Activated T-cell treated with anti-CD3 and anti-CD28 coated beads, Interleukin-2, amount 50 U/mL, for 24 hours (primary cell): ENCODE measurements at regions not wholly inside any gene's neighbourhood (a gene's known extent, or its start where the extent isn't known, plus 50 kb on each side); places are given as distances from the start of the nearest gene placed in this dataset.

Experiments used
- DNase-seq: peaks from one replicate; pipeline ENCODE4 v3.0.0-alpha.2; 2020
- H3K27ac Mint-ChIP-seq: 2 replicates; pipeline ENCODE4 v1.8.0; 2020; ENCODE audit warnings: mild to moderate bottlenecking, mixed read lengths
- H3K27me3 Mint-ChIP-seq: 2 replicates; pipeline ENCODE4 v1.8.0; 2020; ENCODE audit warnings: mixed read lengths
- H3K36me3 Mint-ChIP-seq: 2 replicates; pipeline ENCODE4 v1.8.0; 2020; ENCODE audit warnings: low read depth, mixed read lengths
- H3K4me1 Mint-ChIP-seq: 2 replicates; pipeline ENCODE4 v1.8.0; 2020; ENCODE audit warnings: low read depth, mixed read lengths
- H3K4me3 Mint-ChIP-seq: 2 replicates; pipeline ENCODE4 v1.8.0; 2020; ENCODE audit warnings: mild to moderate bottlenecking, moderate library complexity, mixed read lengths
- H3K9me3 Mint-ChIP-seq: 2 replicates; pipeline ENCODE4 v1.8.0; 2020; ENCODE audit warnings: mixed read lengths

GRCh38 chr5:27328480-27328879 lies 290.1 kb upstream of the CDH9 start:
- no peak overlapping the region for H3K27ac Mint-ChIP-seq
- H3K36me3 Mint-ChIP-seq: no peaks in the 10 kb centered on the region
- H3K4me3 Mint-ChIP-seq: no peak overlapping the region
- no peak for DNase-seq
- H3K9me3 Mint-ChIP-seq: peaks cover 18% of the 10 kb centered on the region
- no peaks in the 10 kb centered on the region for H3K27me3 Mint-ChIP-seq
- H3K4me1 Mint-ChIP-seq: no peaks in the 10 kb centered on the region

GRCh38 chr5:27325513-27325912 lies 287.1 kb upstream of the CDH9 start:
- H3K4me3 Mint-ChIP-seq: no peak overlapping the region
- H3K27me3 Mint-ChIP-seq: no peaks in the 10 kb centered on the region
- no peaks in the 10 kb centered on the region for H3K36me3 Mint-ChIP-seq
- no peak for DNase-seq
- peaks cover 12% of the 10 kb centered on the region for H3K9me3 Mint-ChIP-seq
- no peak overlapping the region for H3K27ac Mint-ChIP-seq
- no peaks in the 10 kb centered on the region for H3K4me1 Mint-ChIP-seq

GRCh38 chr5:27318701-27319100 lies 280.3 kb upstream of the CDH9 start:
- no peak for DNase-seq
- peaks cover 22% of the 10 kb centered on the region for H3K9me3 Mint-ChIP-seq
- no peak overlapping the region for H3K27ac Mint-ChIP-seq
- H3K36me3 Mint-ChIP-seq: no peaks in the 10 kb centered on the region
- H3K27me3 Mint-ChIP-seq: no peaks in the 10 kb centered on the region
- H3K4me1 Mint-ChIP-seq: no peaks in the 10 kb centered on the region
- H3K4me3 Mint-ChIP-seq: no peak overlapping the region

- no peak for DNase-seq
- H3K27me3 Mint-ChIP-seq: no peaks in the 10 kb centered on the region
- no peaks in the 10 kb centered on the region for H3K4me1 Mint-ChIP-seq
- H3K4me3 Mint-ChIP-seq: no peak overlapping the region
- no peaks in the 10 kb centered on the region for H3K36me3 Mint-ChIP-seq
- H3K27ac Mint-ChIP-seq: no peak overlapping the region
- H3K9me3 Mint-ChIP-seq: peaks cover 26% of the 10 kb centered on the region
These were observed 277.9 kb upstream of the CDH9 start for GRCh38 chr5:27316271-27316650.

- DNase-seq: no peak
- Mint-ChIP-seq H3K27me3 (no peaks in the 10 kb centered on the region), H3K4me1 (no peaks in the 10 kb centered on the region), H3K27ac (no peak overlapping the region), H3K36me3 (no peaks in the 10 kb centered on the region), H3K9me3 (peaks cover 25% of the 10 kb centered on the region), H3K4me3 (no peak overlapping the region)
These were observed 277.2 kb upstream of the CDH9 start for GRCh38 chr5:27315363-27316270.

GRCh38 chr5:27313549-27313948 lies 275.2 kb upstream of the CDH9 start:
- Mint-ChIP-seq H3K27ac (no peak overlapping the region), H3K36me3 (no peaks in the 10 kb centered on the region), H3K4me1 (no peaks in the 10 kb centered on the region), H3K9me3 (peaks cover 19% of the 10 kb centered on the region), H3K27me3 (no peaks in the 10 kb centered on the region), H3K4me3 (no peak overlapping the region)
- DNase-seq: no peak

- Mint-ChIP-seq H3K27ac (no peak overlapping the region), H3K9me3 (peaks cover 21% of the 10 kb centered on the region), H3K36me3 (no peaks in the 10 kb centered on the region), H3K27me3 (no peaks in the 10 kb centered on the region), H3K4me1 (no peaks in the 10 kb centered on the region), H3K4me3 (no peak overlapping the region)
- no peak for DNase-seq
These were observed 274.0 kb upstream of the CDH9 start for GRCh38 chr5:27312291-27312893.

- H3K4me1 Mint-ChIP-seq: no peaks in the 10 kb centered on the region
- no peak for DNase-seq
These were observed 273.2 kb upstream of the CDH9 start for GRCh38 chr5:27311544-27311943.

GRCh38 chr5:27308153-27308552 lies 269.8 kb upstream of the CDH9 start:
- Mint-ChIP-seq H3K4me3 (no peak overlapping the region), H3K36me3 (no peaks in the 10 kb centered on the region), H3K4me1 (no peaks in the 10 kb centered on the region), H3K27me3 (no peaks in the 10 kb centered on the region), H3K27ac (no peak overlapping the region), H3K9me3 (peaks cover 11% of the 10 kb centered on the region)
- no peak for DNase-seq

More at GRCh38 chr5:27311544-27311943, 273.2 kb upstream of the CDH9 start:
- Mint-ChIP-seq H3K36me3 (no peaks in the 10 kb centered on the region), H3K27ac (no peak overlapping the region), H3K9me3 (peaks cover 17% of the 10 kb centered on the region), H3K4me3 (no peak overlapping the region), H3K27me3 (no peaks in the 10 kb centered on the region)

- H3K4me3 Mint-ChIP-seq: no peak overlapping the region
- peaks cover 13% of the 10 kb centered on the region for H3K9me3 Mint-ChIP-seq
- no peak overlapping the region for H3K27ac Mint-ChIP-seq
- no peak for DNase-seq
- H3K4me1 Mint-ChIP-seq: no peaks in the 10 kb centered on the region
- no peaks in the 10 kb centered on the region for H3K27me3 Mint-ChIP-seq
- H3K36me3 Mint-ChIP-seq: no peaks in the 10 kb centered on the region
These were observed 251.8 kb upstream of the CDH9 start for GRCh38 chr5:27290172-27290571.

GRCh38 chr5:27276119-27276518 lies 237.7 kb upstream of the CDH9 start:
- H3K4me1 Mint-ChIP-seq: no peaks in the 10 kb centered on the region
- no peaks in the 10 kb centered on the region for H3K36me3 Mint-ChIP-seq
- H3K27me3 Mint-ChIP-seq: no peaks in the 10 kb centered on the region
- H3K9me3 Mint-ChIP-seq: peaks cover 10% of the 10 kb centered on the region
- no peak overlapping the region for H3K27ac Mint-ChIP-seq
- DNase-seq: no peak
- no peak overlapping the region for H3K4me3 Mint-ChIP-seq

GRCh38 chr5:27275345-27275744 lies 237.0 kb upstream of the CDH9 start:
- Mint-ChIP-seq H3K27me3 (no peaks in the 10 kb centered on the region), H3K4me1 (no peaks in the 10 kb centered on the region), H3K4me3 (no peak overlapping the region), H3K36me3 (no peaks in the 10 kb centered on the region), H3K9me3 (peaks cover 8% of the 10 kb centered on the region), H3K27ac (no peak overlapping the region)
- no peak for DNase-seq

- H3K27ac Mint-ChIP-seq: no peak overlapping the region
- no peak overlapping the region for H3K4me3 Mint-ChIP-seq
- no peak for DNase-seq
- H3K36me3 Mint-ChIP-seq: no peaks in the 10 kb centered on the region
- no peaks in the 10 kb centered on the region for H3K27me3 Mint-ChIP-seq
- no peaks in the 10 kb centered on the region for H3K4me1 Mint-ChIP-seq
- H3K9me3 Mint-ChIP-seq: peaks cover 24% of the 10 kb centered on the region
These were observed 231.4 kb upstream of the CDH9 start for GRCh38 chr5:27269766-27270165.

- H3K27ac Mint-ChIP-seq: no peak overlapping the region
- H3K27me3 Mint-ChIP-seq: no peaks in the 10 kb centered on the region
- H3K36me3 Mint-ChIP-seq: no peaks in the 10 kb centered on the region
- no peak overlapping the region for H3K4me3 Mint-ChIP-seq
- H3K9me3 Mint-ChIP-seq: peaks cover 26% of the 10 kb centered on the region
- DNase-seq: no peak
- no peaks in the 10 kb centered on the region for H3K4me1 Mint-ChIP-seq
These were observed 228.9 kb upstream of the CDH9 start for GRCh38 chr5:27267209-27267824.

GRCh38 chr5:27266184-27266583 lies 227.8 kb upstream of the CDH9 start:
- Mint-ChIP-seq H3K36me3 (no peaks in the 10 kb centered on the region), H3K9me3 (peaks cover 26% of the 10 kb centered on the region), H3K27ac (no peak overlapping the region), H3K4me1 (no peaks in the 10 kb centered on the region), H3K4me3 (no peak overlapping the region), H3K27me3 (no peaks in the 10 kb centered on the region)
- no peak for DNase-seq
